ENCODE measurements at regions not wholly inside any gene's neighbourhood (a gene's known extent, or its start where the extent isn't known, plus 50 kb on each side); places are given as distances from the start of the nearest gene placed in this dataset.

DNA sequence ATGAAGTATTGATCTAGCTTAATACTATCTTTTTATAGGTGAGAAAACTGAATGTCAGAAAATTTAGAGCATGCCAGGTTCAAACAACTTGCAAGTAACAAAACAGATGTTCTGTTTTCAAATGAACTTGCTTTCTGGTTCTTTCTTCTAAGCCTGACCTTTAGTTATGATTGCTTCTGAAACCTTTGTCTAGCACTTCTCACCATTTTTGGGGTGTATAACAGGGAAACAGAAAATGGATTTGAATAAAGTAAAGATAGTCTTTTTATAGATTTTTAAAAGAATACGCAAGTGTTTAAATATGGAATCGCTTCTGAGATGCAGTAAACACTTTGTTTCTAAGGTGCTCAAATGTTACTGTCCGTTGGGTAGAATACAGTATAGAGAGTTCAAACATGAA, 687.2 kb upstream of the CPEB2 start:
- POLR2A ChIA-PET = no interaction called here
- H3K9ac ChIP-seq = no peak overlapping the region
- H3K79me2 ChIP-seq (ENCODE audit: insufficient read depth) = no peaks in the 10 kb centered on the region
- no peaks in the 10 kb centered on the region for H3F3A ChIP-seq (replicated peaks; ENCODE audit: insufficient read depth)
- TF ChIP-seq, protein P1, sequence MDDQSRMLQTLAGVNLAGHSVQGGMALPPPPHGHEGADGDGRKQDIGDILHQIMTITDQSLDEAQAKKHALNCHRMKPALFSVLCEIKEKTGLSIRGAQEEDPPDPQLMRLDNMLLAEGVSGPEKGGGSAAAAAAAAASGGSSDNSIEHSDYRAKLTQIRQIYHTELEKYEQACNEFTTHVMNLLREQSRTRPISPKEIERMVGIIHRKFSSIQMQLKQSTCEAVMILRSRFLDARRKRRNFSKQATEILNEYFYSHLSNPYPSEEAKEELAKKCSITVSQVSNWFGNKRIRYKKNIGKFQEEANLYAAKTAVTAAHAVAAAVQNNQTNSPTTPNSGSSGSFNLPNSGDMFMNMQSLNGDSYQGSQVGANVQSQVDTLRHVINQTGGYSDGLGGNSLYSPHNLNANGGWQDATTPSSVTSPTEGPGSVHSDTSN (IDR thresholded peaks at IDR 0.05) = no peak
- TF ChIP-seq RAD21 (IDR thresholded peaks at IDR 0.05; ENCODE audit: low read length) (no peak), TAF1 (IDR thresholded peaks at IDR 0.05; ENCODE audit: borderline replicate concordance, low read depth, low read length) (no peak), RFX5 (IDR thresholded peaks at IDR 0.05; ENCODE audit: low read length) (no peak), JUND (IDR thresholded peaks at IDR 0.05) (no peak), FOSL2 (IDR thresholded peaks at IDR 0.05; ENCODE audit: borderline replicate concordance, low read depth) (no peak), MXI1 (IDR thresholded peaks at IDR 0.05; ENCODE audit: low read depth, low read length) (no peak), TCF12 (IDR thresholded peaks at IDR 0.05) (no peak), NFIC (IDR thresholded peaks at IDR 0.05; ENCODE audit: borderline replicate concordance) (no peak)
- CTCF ChIA-PET = no interaction called here
- WGBS (ENCODE audit: low lambda C conversion rate) = 66% methylated on average over 3 of the region's 3 CpGs
- no peak for DNase-seq
- no peak overlapping the region for H3K4me2 ChIP-seq
- H3K36me3 ChIP-seq (replicated peaks in 1 of 2; ENCODE audit: control insufficient read depth in 1 of 2, insufficient read depth in 2 of 2, low read length in 1 of 2) = no peaks in the 10 kb centered on the region
- H3K4me1 ChIP-seq (ENCODE audit: control insufficient read depth in 1 of 2, insufficient read depth in 2 of 2, low read depth in 1 of 2, low read length in 1 of 2) = no peaks in the 10 kb centered on the region
- no peaks in the 10 kb centered on the region for H3K9me2 ChIP-seq
- H4K20me1 ChIP-seq (ENCODE audit: insufficient read depth) = no peaks in the 10 kb centered on the region
- H3K4me3 ChIP-seq (ENCODE audit: low read depth in 2 of 2, low read length in 1 of 2) = no peak overlapping the region
- H2AFZ ChIP-seq (ENCODE audit: low read depth) = no peak overlapping the region; the same call in 1 of the 2 replicates
- no peaks in the 10 kb centered on the region for H3K27me3 ChIP-seq (ENCODE audit: insufficient read depth)
- no peak overlapping the region for H3K27ac ChIP-seq (ENCODE audit: low read depth in 2 of 2, low read length in 1 of 2)
- no peaks in the 10 kb centered on the region for H3K9me3 ChIP-seq

DNA sequence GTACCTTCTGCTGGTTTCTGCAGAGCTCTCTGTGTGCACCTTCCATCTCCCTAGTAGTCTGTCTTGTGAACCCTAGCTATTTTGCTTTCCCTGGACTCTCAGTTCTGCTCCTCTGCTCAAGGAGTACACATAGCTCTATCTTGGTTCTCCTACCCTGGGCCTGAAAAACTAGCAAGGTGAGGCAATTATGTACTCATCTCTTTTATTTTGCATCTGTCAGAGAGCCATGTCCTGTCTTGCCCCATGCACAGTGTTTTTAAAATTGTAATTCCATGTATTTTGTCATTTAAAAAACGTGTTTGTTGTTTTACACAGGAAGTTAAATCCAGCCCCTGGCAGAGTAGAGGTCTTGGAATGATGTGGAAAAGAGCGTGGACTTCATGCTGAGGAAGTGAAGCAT, 684.9 kb upstream of the CPEB2 start:
- no peak for DNase-seq
- 23% methylated on average over 2 of the region's 2 CpGs for whole genome bisulfite sequencing (ENCODE audit: low lambda C conversion rate)
- Histone ChIP-seq H3F3A (replicated peaks; ENCODE audit: insufficient read depth) (no peaks in the 10 kb centered on the region), H3K27me3 (ENCODE audit: insufficient read depth) (no peaks in the 10 kb centered on the region), H3K9me3 (no peaks in the 10 kb centered on the region), H3K27ac (ENCODE audit: low read depth in 2 of 2, low read length in 1 of 2) (no peak overlapping the region), H3K9ac (no peak overlapping the region), H4K20me1 (ENCODE audit: insufficient read depth) (no peaks in the 10 kb centered on the region), H3K4me1 (ENCODE audit: control insufficient read depth in 1 of 2, insufficient read depth in 2 of 2, low read depth in 1 of 2, low read length in 1 of 2) (no peaks in the 10 kb centered on the region; a peak in 1 of 4 replicates), H3K9me2 (no peaks in the 10 kb centered on the region), H3K36me3 (replicated peaks in 1 of 2; ENCODE audit: control insufficient read depth in 1 of 2, insufficient read depth in 2 of 2, low read length in 1 of 2) (no peaks in the 10 kb centered on the region), H2AFZ (ENCODE audit: low read depth) (no peak overlapping the region), H3K4me3 (ENCODE audit: low read depth in 2 of 2, low read length in 1 of 2) (no peak overlapping the region), H3K4me2 (no peak overlapping the region), H3K79me2 (ENCODE audit: insufficient read depth) (no peaks in the 10 kb centered on the region)
- POLR2A ChIA-PET = no interaction called here
- TF ChIP-seq TEAD4 (IDR thresholded peaks at IDR 0.05; ENCODE audit: borderline replicate concordance, insufficient read depth) = no peak
- CTCF ChIA-PET = interaction anchor here (1.0 kb wide), 1 partner anchor 15 kb away, joined by 3 read pairs; no protein-coding TSS in a partner anchor

DNA sequence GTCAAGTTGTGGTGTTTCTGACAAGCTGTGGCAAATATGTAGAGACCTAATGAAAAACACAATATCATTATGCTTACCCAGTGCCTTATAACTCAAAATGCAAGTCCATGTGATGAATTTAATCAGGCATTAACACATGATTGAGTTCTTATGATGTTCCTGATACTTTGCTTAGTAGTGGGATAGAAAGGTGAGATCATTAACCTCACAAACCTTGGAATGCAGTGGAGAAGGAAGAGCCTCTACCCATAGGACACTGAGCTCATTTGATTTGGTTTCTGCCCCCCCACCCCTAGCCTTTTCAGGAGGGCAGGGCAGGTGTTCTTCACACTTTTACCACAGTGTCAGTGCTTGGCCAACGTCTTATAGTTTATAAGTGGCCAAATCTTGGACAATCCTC, 683.6 kb upstream of the CPEB2 start:
- no peaks in the 10 kb centered on the region; a peak in 1 of 4 replicates for H3K4me1 ChIP-seq (ENCODE audit: control insufficient read depth in 1 of 2, insufficient read depth in 2 of 2, low read depth in 1 of 2, low read length in 1 of 2)
- H3K4me2 ChIP-seq = no peak overlapping the region
- DNase-seq = no peak
- H3K9me3 ChIP-seq = no peaks in the 10 kb centered on the region
- POLR2A ChIA-PET = no interaction called here
- H4K20me1 ChIP-seq (ENCODE audit: insufficient read depth) = no peaks in the 10 kb centered on the region
- H2AFZ ChIP-seq (ENCODE audit: low read depth) = no peak overlapping the region
- H3K4me3 ChIP-seq (ENCODE audit: low read depth in 2 of 2, low read length in 1 of 2) = no peak overlapping the region
- no peaks in the 10 kb centered on the region for H3K36me3 ChIP-seq (replicated peaks in 1 of 2; ENCODE audit: control insufficient read depth in 1 of 2, insufficient read depth in 2 of 2, low read length in 1 of 2)
- H3K27me3 ChIP-seq (ENCODE audit: insufficient read depth) = no peaks in the 10 kb centered on the region
- no peak overlapping the region for H3K27ac ChIP-seq (ENCODE audit: low read depth in 2 of 2, low read length in 1 of 2)
- CTCF ChIA-PET = no interaction called here
- 7% methylated on average over 1 of the region's 1 CpG for WGBS (ENCODE audit: low lambda C conversion rate)
- H3F3A ChIP-seq (replicated peaks; ENCODE audit: insufficient read depth) = no peaks in the 10 kb centered on the region
- no peaks in the 10 kb centered on the region for H3K79me2 ChIP-seq (ENCODE audit: insufficient read depth)
- H3K9me2 ChIP-seq = no peaks in the 10 kb centered on the region
- no peak overlapping the region for H3K9ac ChIP-seq
- TF ChIP-seq, protein P2, sequence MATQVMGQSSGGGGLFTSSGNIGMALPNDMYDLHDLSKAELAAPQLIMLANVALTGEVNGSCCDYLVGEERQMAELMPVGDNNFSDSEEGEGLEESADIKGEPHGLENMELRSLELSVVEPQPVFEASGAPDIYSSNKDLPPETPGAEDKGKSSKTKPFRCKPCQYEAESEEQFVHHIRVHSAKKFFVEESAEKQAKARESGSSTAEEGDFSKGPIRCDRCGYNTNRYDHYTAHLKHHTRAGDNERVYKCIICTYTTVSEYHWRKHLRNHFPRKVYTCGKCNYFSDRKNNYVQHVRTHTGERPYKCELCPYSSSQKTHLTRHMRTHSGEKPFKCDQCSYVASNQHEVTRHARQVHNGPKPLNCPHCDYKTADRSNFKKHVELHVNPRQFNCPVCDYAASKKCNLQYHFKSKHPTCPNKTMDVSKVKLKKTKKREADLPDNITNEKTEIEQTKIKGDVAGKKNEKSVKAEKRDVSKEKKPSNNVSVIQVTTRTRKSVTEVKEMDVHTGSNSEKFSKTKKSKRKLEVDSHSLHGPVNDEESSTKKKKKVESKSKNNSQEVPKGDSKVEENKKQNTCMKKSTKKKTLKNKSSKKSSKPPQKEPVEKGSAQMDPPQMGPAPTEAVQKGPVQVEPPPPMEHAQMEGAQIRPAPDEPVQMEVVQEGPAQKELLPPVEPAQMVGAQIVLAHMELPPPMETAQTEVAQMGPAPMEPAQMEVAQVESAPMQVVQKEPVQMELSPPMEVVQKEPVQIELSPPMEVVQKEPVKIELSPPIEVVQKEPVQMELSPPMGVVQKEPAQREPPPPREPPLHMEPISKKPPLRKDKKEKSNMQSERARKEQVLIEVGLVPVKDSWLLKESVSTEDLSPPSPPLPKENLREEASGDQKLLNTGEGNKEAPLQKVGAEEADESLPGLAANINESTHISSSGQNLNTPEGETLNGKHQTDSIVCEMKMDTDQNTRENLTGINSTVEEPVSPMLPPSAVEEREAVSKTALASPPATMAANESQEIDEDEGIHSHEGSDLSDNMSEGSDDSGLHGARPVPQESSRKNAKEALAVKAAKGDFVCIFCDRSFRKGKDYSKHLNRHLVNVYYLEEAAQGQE (IDR thresholded peaks at IDR 0.05; ENCODE audit: low read depth, low read length) = no peak
- TF ChIP-seq GATA2 (CRISPR knock-in tag; IDR thresholded peaks at IDR 0.05) = no peak
- TF ChIP-seq NFIC (IDR thresholded peaks at IDR 0.05; ENCODE audit: borderline replicate concordance) = no peak
- TF ChIP-seq, protein P1 (IDR thresholded peaks at IDR 0.05) = no peak
- TF ChIP-seq SIN3A (IDR thresholded peaks at IDR 0.05; ENCODE audit: borderline replicate concordance, low read depth, low read length) = no peak
- no peak for TF ChIP-seq MXI1 (IDR thresholded peaks at IDR 0.05; ENCODE audit: low read depth, low read length)
- no peak for TF ChIP-seq CHD2 (IDR thresholded peaks at IDR 0.05; ENCODE audit: low read length, partially characterized antibody)
- TF ChIP-seq, protein P3, sequence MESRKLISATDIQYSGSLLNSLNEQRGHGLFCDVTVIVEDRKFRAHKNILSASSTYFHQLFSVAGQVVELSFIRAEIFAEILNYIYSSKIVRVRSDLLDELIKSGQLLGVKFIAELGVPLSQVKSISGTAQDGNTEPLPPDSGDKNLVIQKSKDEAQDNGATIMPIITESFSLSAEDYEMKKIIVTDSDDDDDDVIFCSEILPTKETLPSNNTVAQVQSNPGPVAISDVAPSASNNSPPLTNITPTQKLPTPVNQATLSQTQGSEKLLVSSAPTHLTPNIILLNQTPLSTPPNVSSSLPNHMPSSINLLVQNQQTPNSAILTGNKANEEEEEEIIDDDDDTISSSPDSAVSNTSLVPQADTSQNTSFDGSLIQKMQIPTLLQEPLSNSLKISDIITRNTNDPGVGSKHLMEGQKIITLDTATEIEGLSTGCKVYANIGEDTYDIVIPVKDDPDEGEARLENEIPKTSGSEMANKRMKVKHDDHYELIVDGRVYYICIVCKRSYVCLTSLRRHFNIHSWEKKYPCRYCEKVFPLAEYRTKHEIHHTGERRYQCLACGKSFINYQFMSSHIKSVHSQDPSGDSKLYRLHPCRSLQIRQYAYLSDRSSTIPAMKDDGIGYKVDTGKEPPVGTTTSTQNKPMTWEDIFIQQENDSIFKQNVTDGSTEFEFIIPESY (IDR thresholded peaks at IDR 0.05; ENCODE audit: borderline replicate concordance, low read depth) = no peak

Measured in SK-N-SH (cell line).